H1 (cell line): ENCODE measurements at regions not wholly inside any gene's neighbourhood (a gene's known extent, or its start where the extent isn't known, plus 50 kb on each side); places are given as distances from the start of the nearest gene placed in this dataset.

Experiments used
- CTCF ChIA-PET: fragments of 300-600 bp; sonication (Branson Sonifier 250); formaldehyde crosslinking; loops from one replicate; lab custom pipeline; 2021; ENCODE audit not compliant: partially characterized antibody; lab: Charles Lee
- POLR2A ChIA-PET: fragments of 300-600 bp; sonication (Branson Sonifier 250); formaldehyde crosslinking; loops from one replicate; lab custom pipeline; 2021; ENCODE audit warnings: inconsistent platforms; ENCODE audit not compliant: partially characterized antibody; lab: Charles Lee
- DNase-seq, 2 experiments: peaks; one replicate each; pipeline versions ENCODE4 v3.0.0 to v3.0.0-alpha.2; 2010 to 2022; ENCODE audit warnings: low spot score in 2 of 2, low read depth in 1 of 2, mixed read lengths in 1 of 2
- FAIRE-seq: peaks from 2 replicates; lab custom pipeline; 2011; peaks lifted over from hg19 to GRCh38; lab: Jason Lieb, UNC
- H2AFZ ChIP-seq: 2 replicates; pipeline ENCODE4 v1.8.1; 2012; ENCODE audit warnings: low read length, inconsistent platforms
- H2AK5ac ChIP-seq: 2 replicates; pipeline ENCODE4 v1.6.1; 2013; ENCODE audit warnings: low read depth, low read length
- H2BK120ac ChIP-seq: replicated peaks from 2 replicates; pipeline ENCODE3; 2013; ENCODE audit warnings: low read depth, low read length, inconsistent platforms
- H2BK12ac ChIP-seq: 2 replicates; pipeline ENCODE4 v1.6.1; 2013; ENCODE audit warnings: low read depth, low read length
- H2BK15ac ChIP-seq: 2 replicates; pipeline ENCODE4 v1.6.1; 2013; ENCODE audit warnings: low read length
- H2BK20ac ChIP-seq: 2 replicates; pipeline ENCODE4 v1.6.1; 2013; ENCODE audit warnings: low read length
- H2BK5ac ChIP-seq: 2 replicates; pipeline ENCODE4 v1.6.1; 2013; ENCODE audit warnings: low read depth, low read length
- H3K14ac ChIP-seq: 2 replicates; pipeline ENCODE4 v1.6.1; 2013; ENCODE audit warnings: inconsistent platforms; ENCODE audit not compliant: insufficient read length
- H3K18ac ChIP-seq: 2 replicates; pipeline ENCODE4 v1.6.1; 2013; ENCODE audit warnings: low read length; ENCODE audit errors: extremely low read depth
- H3K23ac ChIP-seq: 2 replicates; pipeline ENCODE4 v1.6.1; 2013; ENCODE audit warnings: inconsistent platforms; ENCODE audit not compliant: insufficient read length
- H3K23me2 ChIP-seq: 2 replicates; pipeline ENCODE4 v1.6.1; 2013; ENCODE audit warnings: low read depth, low read length
- H3K27ac ChIP-seq: 2 replicates; pipeline ENCODE4 v1.6.1; 2011; ENCODE audit warnings: low read depth, low read length, inconsistent platforms
- H3K27me3 ChIP-seq, 4 experiments: replicated peaks in 1 of 4; 1 replicate in 1 of 4; 2 replicates in 3 of 4; pipeline versions ENCODE4 v1.6.1 to v1.8.1; 2011 to 2013; ENCODE audit warnings: low read length in 3 of 4, mild to moderate bottlenecking in 3 of 4, inconsistent platforms in 2 of 4, mixed read lengths in 2 of 4, moderate library complexity in 1 of 4; ENCODE audit not compliant: control insufficient read depth in 3 of 4, insufficient read depth in 3 of 4; ENCODE audit errors: extremely low read depth in 1 of 4
- H3K36me3 ChIP-seq, 4 experiments: 2 replicates each; pipeline versions ENCODE4 v1.6.1 to v1.8.1; 2011 to 2013; ENCODE audit warnings: mild to moderate bottlenecking in 4 of 4, low read length in 3 of 4, moderate library complexity in 2 of 4, control low read depth in 1 of 4, inconsistent platforms in 1 of 4; ENCODE audit not compliant: insufficient read depth in 4 of 4, control insufficient read depth in 2 of 4
- H3K4ac ChIP-seq: replicated peaks from 2 replicates; pipeline ENCODE3; 2013; ENCODE audit warnings: low read length, low read depth, mixed read lengths, inconsistent platforms; ENCODE audit not compliant: insufficient read length
- H3K4me1 ChIP-seq, 4 experiments: replicated peaks in 1 of 4; 1 replicate in 1 of 4; 2 replicates in 3 of 4; pipeline versions ENCODE4 v1.6.1 to v1.8.1; 2011 to 2013; ENCODE audit warnings: low read length in 3 of 4, inconsistent platforms in 2 of 4, mixed read lengths in 1 of 4; ENCODE audit not compliant: insufficient read depth in 4 of 4, control insufficient read depth in 3 of 4
- H3K4me2 ChIP-seq, 2 experiments: 2 replicates each; pipeline versions ENCODE4 v1.6.1 to v1.8.1; 2011 to 2013; ENCODE audit warnings: low read depth in 2 of 2, low read length in 2 of 2, control low read depth in 1 of 2, inconsistent platforms in 1 of 2, mild to moderate bottlenecking in 1 of 2; ENCODE audit not compliant: insufficient read depth in 1 of 2
- H3K4me3 ChIP-seq, 4 experiments: fragments of 200-600, 300-600 bp in 1 of 4; sonication (generic), shearing (Covaris generic), sonication (Bioruptor Twin) in 1 of 4; 2 replicates each; pipeline versions ENCODE4 v1.5.1 to v1.8.1; 2011 to 2016; ENCODE audit warnings: low read length in 4 of 4, low read depth in 3 of 4, control low read depth in 2 of 4, inconsistent platforms in 2 of 4, mild to moderate bottlenecking in 2 of 4, mixed read lengths in 1 of 4, moderate library complexity in 1 of 4; ENCODE audit not compliant: insufficient read depth in 2 of 4; ENCODE audit errors: extremely low read depth in 1 of 4
- H3K56ac ChIP-seq: replicated peaks from 2 replicates; pipeline ENCODE3; 2013; ENCODE audit warnings: low read depth, mild to moderate bottlenecking, mixed read lengths, low read length, inconsistent platforms; ENCODE audit not compliant: insufficient read length
- H3K79me1 ChIP-seq: 2 replicates; pipeline ENCODE4 v1.6.1; 2013; ENCODE audit warnings: low read depth, low read length, control low read depth
- H3K79me2 ChIP-seq, 2 experiments: 2 replicates each; pipeline versions ENCODE4 v1.6.1 to v1.8.1; 2012 to 2013; ENCODE audit warnings: low read length in 2 of 2, mild to moderate bottlenecking in 2 of 2, inconsistent platforms in 1 of 2; ENCODE audit not compliant: insufficient read depth in 2 of 2, control insufficient read depth in 1 of 2
- H3K9ac ChIP-seq, 4 experiments: replicated peaks in 1 of 4; 1 replicate in 1 of 4; 2 replicates in 3 of 4; pipeline versions ENCODE4 v1.6.1 to v1.8.1; 2011 to 2013; ENCODE audit warnings: low read depth in 3 of 4, low read length in 3 of 4, control low read depth in 2 of 4, mild to moderate bottlenecking in 2 of 4, moderate library complexity in 2 of 4, inconsistent platforms in 1 of 4; ENCODE audit errors: extremely low read depth in 1 of 4
- H3K9me3 ChIP-seq, 2 experiments: 2 replicates each; pipeline versions ENCODE4 v1.6.1 to v1.8.1; 2012 to 2013; ENCODE audit warnings: mild to moderate bottlenecking in 2 of 2, moderate library complexity in 2 of 2, control low read depth in 1 of 2, inconsistent platforms in 1 of 2, low read depth in 1 of 2, low read length in 1 of 2, mixed read lengths in 1 of 2; ENCODE audit not compliant: insufficient read depth in 2 of 2
- H4K20me1 ChIP-seq, 2 experiments: replicated peaks in 1 of 2; 2 replicates each; pipeline versions ENCODE3 to v1.8.1; 2011 to 2013; ENCODE audit warnings: inconsistent platforms in 2 of 2, low read length in 2 of 2, mild to moderate bottlenecking in 1 of 2; ENCODE audit not compliant: insufficient read depth in 2 of 2, control insufficient read depth in 1 of 2
- H4K5ac ChIP-seq: 2 replicates; pipeline ENCODE4 v1.6.1; 2013; ENCODE audit warnings: low read length, low read depth, mixed read lengths, inconsistent platforms; ENCODE audit not compliant: insufficient read length
- H4K8ac ChIP-seq: 2 replicates; pipeline ENCODE4 v1.8.0; 2013; ENCODE audit warnings: mild to moderate bottlenecking, moderate library complexity, low read length, inconsistent platforms; ENCODE audit not compliant: insufficient read depth; ENCODE audit errors: extremely low read depth
- H4K91ac ChIP-seq: replicated peaks from 2 replicates; pipeline ENCODE3; 2013; ENCODE audit warnings: low read length, mixed read lengths, inconsistent platforms; ENCODE audit not compliant: insufficient read length
- SP1 ChIP-seq: IDR thresholded peaks from 2 replicates; pipeline ENCODE4 v1.6.1; 2011; ENCODE audit warnings: low read depth, low read length
- WGBS, 2 experiments: shearing (Covaris generic) in 1 of 2; methylation state at CpG; one replicate each; pipeline versions ENCODE4 v1.1.6 to v1.1.7; 2013 to 2015; ENCODE audit warnings: low lambda C conversion rate in 2 of 2, mixed read lengths in 2 of 2, inconsistent platforms in 1 of 2, low coverage in 1 of 2, missing lambda C conversion rate in 1 of 2; ENCODE audit not compliant: insufficient replicate concordance in 2 of 2, insufficient coverage in 1 of 2, insufficient read length in 1 of 2; ENCODE audit errors: extremely low coverage in 1 of 2, missing lambda C conversion rate in 1 of 2; 5-methylcytosine and 5-hydroxymethylcytosine counted together

GRCh38 chr12:30155001-30155730, 371.4 kb upstream of the TMTC1 start:
- no peaks in the 10 kb centered on the region for H3K79me1 ChIP-seq
- H3K4me1 ChIP-seq: no peaks in the 10 kb centered on the region
- H2BK15ac ChIP-seq: no peak overlapping the region
- H2BK20ac ChIP-seq: no peak overlapping the region
- H3K9me3 ChIP-seq: peaks cover 0 to 10% of the 10 kb centered on the region in 2 experiments; a peak in 2 of 4 replicates
- no peak overlapping the region for H2BK12ac ChIP-seq
- no peak overlapping the region for H4K8ac ChIP-seq
- no peaks in the 10 kb centered on the region for H3K36me3 ChIP-seq
- H3K14ac ChIP-seq: no peak overlapping the region
- no peak overlapping the region for H3K4me3 ChIP-seq
- H3K23me2 ChIP-seq: no peaks in the 10 kb centered on the region
- H3K9ac ChIP-seq: no peak overlapping the region
- POLR2A ChIA-PET: no interaction called here
- H2BK5ac ChIP-seq: no peak overlapping the region
- no peak overlapping the region for H3K56ac ChIP-seq
- H3K79me2 ChIP-seq: no peaks in the 10 kb centered on the region
- no peak overlapping the region for H4K91ac ChIP-seq
- H3K23ac ChIP-seq: no peak overlapping the region
- no peak overlapping the region for H3K4ac ChIP-seq
- no peak overlapping the region for H4K5ac ChIP-seq
- FAIRE-seq (no peak), DNase-seq (no peak)
- no peak overlapping the region for H3K27ac ChIP-seq
- H2AFZ ChIP-seq: no peak overlapping the region
- H4K20me1 ChIP-seq: no peaks in the 10 kb centered on the region
- no peak for TF ChIP-seq SP1
- no peak overlapping the region for H2BK120ac ChIP-seq
- no peaks in the 10 kb centered on the region for H3K27me3 ChIP-seq
- CTCF ChIA-PET: interaction anchor here (0.5 to 0.7 kb wide), 2 partner anchors 27 to 287 kb away, joined by 3 to 5 read pairs; no protein-coding TSS in a partner anchor
- WGBS, 2 experiments: 85% methylated on average over 6 of the region's 6 CpGs; no CpG with 5 or more reads in 1 of the 2 experiments
- no peak overlapping the region for H2AK5ac ChIP-seq
- H3K18ac ChIP-seq: no peak overlapping the region
- no peak overlapping the region for H3K4me2 ChIP-seq
